ENCODE measurements at regions not wholly inside any gene's neighbourhood (a gene's known extent, or its start where the extent isn't known, plus 50 kb on each side); places are given as distances from the start of the nearest gene placed in this dataset.

DNA sequence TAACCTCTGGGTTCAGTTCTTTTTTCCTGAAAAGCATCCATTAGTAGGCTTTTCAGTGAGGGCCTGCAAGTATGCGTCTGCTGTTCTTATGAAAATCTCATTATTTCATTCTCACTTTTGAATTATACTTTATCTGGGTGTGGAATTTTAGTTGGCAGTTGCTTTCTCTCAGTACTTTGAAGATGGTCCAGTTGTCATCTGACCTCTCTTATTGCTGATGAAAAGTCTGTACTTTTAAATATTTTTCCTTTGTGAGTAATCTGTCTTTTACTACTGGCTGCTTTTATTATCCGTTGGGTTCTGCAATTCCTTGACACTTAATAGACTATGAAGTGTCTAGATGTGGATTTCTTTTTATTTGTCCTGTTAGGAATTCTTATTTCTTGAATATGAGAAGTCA is 307.8 kb downstream of the CYP26B1 start:
- no peak for TF ChIP-seq EZH2phosphoT487 (IDR thresholded peaks at IDR 0.05; ENCODE audit: unreplicated experiment)
- TF ChIP-seq CTCF (conservative IDR thresholded peaks at IDR 0.05; ENCODE audit: low read depth in 2 of 2): no peak
- TF ChIP-seq CREB1 (CRISPR knock-in tag; IDR thresholded peaks at IDR 0.05; ENCODE audit: low read depth): no peak
- TF ChIP-seq POLR2AphosphoS5 (IDR thresholded peaks at IDR 0.05; ENCODE audit: low read depth): no peak
- TF ChIP-seq, protein P1, sequence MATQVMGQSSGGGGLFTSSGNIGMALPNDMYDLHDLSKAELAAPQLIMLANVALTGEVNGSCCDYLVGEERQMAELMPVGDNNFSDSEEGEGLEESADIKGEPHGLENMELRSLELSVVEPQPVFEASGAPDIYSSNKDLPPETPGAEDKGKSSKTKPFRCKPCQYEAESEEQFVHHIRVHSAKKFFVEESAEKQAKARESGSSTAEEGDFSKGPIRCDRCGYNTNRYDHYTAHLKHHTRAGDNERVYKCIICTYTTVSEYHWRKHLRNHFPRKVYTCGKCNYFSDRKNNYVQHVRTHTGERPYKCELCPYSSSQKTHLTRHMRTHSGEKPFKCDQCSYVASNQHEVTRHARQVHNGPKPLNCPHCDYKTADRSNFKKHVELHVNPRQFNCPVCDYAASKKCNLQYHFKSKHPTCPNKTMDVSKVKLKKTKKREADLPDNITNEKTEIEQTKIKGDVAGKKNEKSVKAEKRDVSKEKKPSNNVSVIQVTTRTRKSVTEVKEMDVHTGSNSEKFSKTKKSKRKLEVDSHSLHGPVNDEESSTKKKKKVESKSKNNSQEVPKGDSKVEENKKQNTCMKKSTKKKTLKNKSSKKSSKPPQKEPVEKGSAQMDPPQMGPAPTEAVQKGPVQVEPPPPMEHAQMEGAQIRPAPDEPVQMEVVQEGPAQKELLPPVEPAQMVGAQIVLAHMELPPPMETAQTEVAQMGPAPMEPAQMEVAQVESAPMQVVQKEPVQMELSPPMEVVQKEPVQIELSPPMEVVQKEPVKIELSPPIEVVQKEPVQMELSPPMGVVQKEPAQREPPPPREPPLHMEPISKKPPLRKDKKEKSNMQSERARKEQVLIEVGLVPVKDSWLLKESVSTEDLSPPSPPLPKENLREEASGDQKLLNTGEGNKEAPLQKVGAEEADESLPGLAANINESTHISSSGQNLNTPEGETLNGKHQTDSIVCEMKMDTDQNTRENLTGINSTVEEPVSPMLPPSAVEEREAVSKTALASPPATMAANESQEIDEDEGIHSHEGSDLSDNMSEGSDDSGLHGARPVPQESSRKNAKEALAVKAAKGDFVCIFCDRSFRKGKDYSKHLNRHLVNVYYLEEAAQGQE (IDR thresholded peaks at IDR 0.05; ENCODE audit: unreplicated experiment): no peak
- no peak for TF ChIP-seq EZH2 (IDR thresholded peaks at IDR 0.05; ENCODE audit: low read depth, unreplicated experiment)
- no peak for TF ChIP-seq ZNF331 (CRISPR knock-in tag; IDR thresholded peaks at IDR 0.05; ENCODE audit: low read depth)
